A549 (cell line): ENCODE measurements at regions not wholly inside any gene's neighbourhood (a gene's known extent, or its start where the extent isn't known, plus 50 kb on each side); places are given as distances from the start of the nearest gene placed in this dataset.

Experiments used
- ATAC-seq, 2 experiments: fragments of 200-7000 bp in 1 of 2; fragments of >200 bp in 1 of 2; cut with Nextera tagmentation in 1 of 2; cut with Tn5 transposase in 1 of 2; 3 replicates each; pipeline versions ENCODE4 v1.8.0 to v1.9.1; 2018 to 2020; ENCODE audit warnings: mild to moderate bottlenecking in 1 of 2, moderate library complexity in 1 of 2
- CTCF ChIA-PET: fragments of 300-600 bp; sonication (Branson Sonifier 250); formaldehyde crosslinking; extraction: SDS; loops from one replicate; lab custom pipeline; 2021; ENCODE audit warnings: antibody characterized with exemption, inconsistent platforms; lab: Yijun Ruan, JAX
- POLR2A ChIA-PET: fragments of 350-600 bp; formaldehyde crosslinking; extraction: SDS; loops from one replicate; lab custom pipeline; 2021; ENCODE audit warnings: antibody characterized with exemption, inconsistent platforms; lab: Yijun Ruan, JAX
- DNase-seq, 2 experiments: peaks; one replicate each; pipeline versions ENCODE4 v3.0.0 to v3.0.0-alpha.2; 2011 to 2016; ENCODE audit warnings: low read depth in 1 of 2, low spot score in 1 of 2
- FAIRE-seq: peaks from 2 replicates; lab custom pipeline; 2011; peaks lifted over from hg19 to GRCh38; lab: Jason Lieb, UNC
- H3K27ac ChIP-seq, 2 experiments: fragments of >200 bp; sonication (Bioruptor Twin); formaldehyde crosslinking; 3 replicates each; pipeline ENCODE4 v1.5.1; 2016 to 2017
- H3K4me1 ChIP-seq: fragments of >200 bp; sonication (Bioruptor Twin); formaldehyde crosslinking; 3 replicates; pipeline ENCODE4 v1.6.1; 2016
- H3K4me2 ChIP-seq: fragments of >200 bp; sonication (Bioruptor Twin); formaldehyde crosslinking; 3 replicates; pipeline ENCODE4 v1.6.1; 2016
- H3K4me3 ChIP-seq: fragments of >200 bp; sonication (Bioruptor Twin); formaldehyde crosslinking; 3 replicates; pipeline ENCODE4 v1.5.1; 2016
- H3K9me3 ChIP-seq: fragments of >200 bp; sonication (Bioruptor Twin); formaldehyde crosslinking; 3 replicates; pipeline ENCODE4 v1.6.1; 2016
- CBX2 ChIP-seq: fragments of 200-600 bp; sonication (generic); IDR thresholded peaks from 2 replicates; pipeline ENCODE4 v1.6.1; 2016; ENCODE audit warnings: low read depth, mild to moderate bottlenecking, borderline replicate concordance
- CBX8 ChIP-seq: fragments of 200-600 bp; sonication (generic); IDR thresholded peaks from 2 replicates; pipeline ENCODE4 v1.6.1; 2016
- CHD2 ChIP-seq: fragments of 150-350 bp; IDR thresholded peaks from 2 replicates; pipeline ENCODE4 v1.6.1; 2014; ENCODE audit warnings: low read length; ENCODE audit not compliant: partially characterized antibody
- CHD4 ChIP-seq: fragments of 200-600 bp; sonication (generic); IDR thresholded peaks from 2 replicates; pipeline ENCODE4 v1.6.1; 2016; ENCODE audit warnings: antibody characterized with exemption, mild to moderate bottlenecking, borderline replicate concordance
- ELK1 ChIP-seq: fragments of 150-350 bp; IDR thresholded peaks from 2 replicates; pipeline ENCODE4 v1.6.1; 2014; ENCODE audit warnings: low read depth, mild to moderate bottlenecking, low read length
- EP300 ChIP-seq, 2 experiments: fragments of >200 bp; sonication (Bioruptor Twin); formaldehyde crosslinking; IDR thresholded peaks; 2 replicates in 1 of 2; 3 replicates in 1 of 2; pipeline ENCODE4 v1.6.1; 2016 to 2017
- HDAC2 ChIP-seq: fragments of 200-600 bp; sonication (generic); IDR thresholded peaks from 2 replicates; pipeline ENCODE4 v1.6.1; 2016
- HEYL ChIP-seq: fragments of 250-450 bp; sonication (Bioruptor Pico); IDR thresholded peaks from 2 replicates; pipeline ENCODE4 v1.8.0; 2021; ENCODE audit warnings: mild to moderate bottlenecking, moderate library complexity
- KDM1A ChIP-seq: fragments of 200-600 bp; sonication (generic); IDR thresholded peaks from 2 replicates; pipeline ENCODE4 v1.6.1; 2016; ENCODE audit warnings: low read depth, mild to moderate bottlenecking
- MAX ChIP-seq: IDR thresholded peaks from 2 replicates; pipeline ENCODE4 v1.6.1; 2012
- MAZ ChIP-seq: fragments of 150-350 bp; IDR thresholded peaks from 2 replicates; pipeline ENCODE4 v1.6.1; 2014; ENCODE audit warnings: antibody characterized with exemption, low read depth, low read length, borderline replicate concordance
- NPAS2 ChIP-seq: fragments of 250-450 bp; sonication (Bioruptor Pico); IDR thresholded peaks from 2 replicates; pipeline ENCODE4 v1.8.0; 2022; ENCODE audit warnings: mild to moderate bottlenecking, moderate library complexity, borderline replicate concordance
- PHF8 ChIP-seq: fragments of 200-600 bp; sonication (generic); IDR thresholded peaks from 2 replicates; pipeline ENCODE4 v1.6.1; 2016; ENCODE audit warnings: low read depth, mild to moderate bottlenecking, antibody characterized with exemption, moderate library complexity, borderline replicate concordance
- RAD21 ChIP-seq, 2 experiments: fragments of >200 bp in 1 of 2; sonication (Bioruptor Twin) in 1 of 2; formaldehyde crosslinking in 1 of 2; IDR thresholded peaks in 1 of 2; conservative IDR thresholded peaks in 1 of 2; 2 replicates in 1 of 2; 3 replicates in 1 of 2; pipeline ENCODE4 v1.6.1; 2012 to 2018; ENCODE audit warnings: inconsistent platforms in 1 of 2
- RCOR1 ChIP-seq: fragments of 150-350 bp; IDR thresholded peaks from 2 replicates; pipeline ENCODE4 v1.6.1; 2014; ENCODE audit warnings: antibody characterized with exemption, low read length, low read depth
- SMC3 ChIP-seq: fragments of >200 bp; sonication (Bioruptor Twin); formaldehyde crosslinking; IDR thresholded peaks from 3 replicates; pipeline ENCODE4 v1.6.1; 2018; ENCODE audit warnings: inconsistent platforms
- TFCP2L1 ChIP-seq: fragments of 250-450 bp; sonication (Bioruptor Pico); IDR thresholded peaks from 2 replicates; pipeline ENCODE4 v1.5.0; 2021; ENCODE audit warnings: mild to moderate bottlenecking
- TP53 ChIP-seq: fragments of 250-450 bp; sonication (Bioruptor Pico); IDR thresholded peaks from 2 replicates; pipeline ENCODE4 v1.5.0; 2021; ENCODE audit warnings: mild to moderate bottlenecking, moderate library complexity
- ZFP36 ChIP-seq: fragments of 450-650 bp; IDR thresholded peaks from 2 replicates; pipeline ENCODE4 v1.6.1; 2014; ENCODE audit warnings: borderline replicate concordance; ENCODE audit not compliant: partially characterized antibody
- WGBS: methylation state at CpG from one replicate; pipeline ENCODE4 v1.1.6; 2017; ENCODE audit errors: missing lambda C conversion rate; 5-methylcytosine and 5-hydroxymethylcytosine counted together
- TF ChIP-seq, protein P1 (sequence below): IDR thresholded peaks from 2 replicates; pipeline ENCODE4 v1.6.1; 2012

GRCh38 chr18:50508228-50508627, 51.7 kb upstream of the MAPK4 start:
- Histone ChIP-seq H3K4me3 (no peak overlapping the region), H3K4me2 (no peak overlapping the region), H3K9me3 (no peaks in the 10 kb centered on the region), H3K27ac (no peak overlapping the region), H3K4me1 (no peaks in the 10 kb centered on the region)
- TF ChIP-seq TFCP2L1 (CRISPR knock-in tag) (no peak), EP300 (IDR thresholded peaks at IDR 0.05) (no peak), HDAC2 (no peak), KDM1A (no peak), SMC3 (no peak), MAX (no peak)
- TF ChIP-seq, protein P1, sequence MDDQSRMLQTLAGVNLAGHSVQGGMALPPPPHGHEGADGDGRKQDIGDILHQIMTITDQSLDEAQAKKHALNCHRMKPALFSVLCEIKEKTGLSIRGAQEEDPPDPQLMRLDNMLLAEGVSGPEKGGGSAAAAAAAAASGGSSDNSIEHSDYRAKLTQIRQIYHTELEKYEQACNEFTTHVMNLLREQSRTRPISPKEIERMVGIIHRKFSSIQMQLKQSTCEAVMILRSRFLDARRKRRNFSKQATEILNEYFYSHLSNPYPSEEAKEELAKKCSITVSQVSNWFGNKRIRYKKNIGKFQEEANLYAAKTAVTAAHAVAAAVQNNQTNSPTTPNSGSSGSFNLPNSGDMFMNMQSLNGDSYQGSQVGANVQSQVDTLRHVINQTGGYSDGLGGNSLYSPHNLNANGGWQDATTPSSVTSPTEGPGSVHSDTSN: no peak
- POLR2A ChIA-PET: no interaction called here
- WGBS: 89% methylated on average over 1 of the region's 1 CpG
- no peak for DNase-seq
- no peak for FAIRE-seq
- CTCF ChIA-PET: interaction anchor here (0.7 to 1.6 kb wide), 2 partner anchors 85 to 277 kb away, joined by 4 read pairs; no protein-coding TSS in a partner anchor
- ATAC-seq: no peak

GRCh38 chr18:50509012-50509411, 50.9 kb upstream of the MAPK4 start:
- DNase-seq (no peak), FAIRE-seq (no peak), ATAC-seq (no peak)
- H3K27ac ChIP-seq: no peak overlapping the region
- no peak for TF ChIP-seq ELK1
- TF ChIP-seq TP53 (CRISPR knock-in tag): no peak
- TF ChIP-seq RAD21 (conservative IDR thresholded peaks at IDR 0.05 in 1 of 2, IDR thresholded peaks at IDR 0.05 in 1 of 2): no peak
- no peak for TF ChIP-seq ZFP36
- no peak for TF ChIP-seq RCOR1
- TF ChIP-seq PHF8: no peak
- no peak for TF ChIP-seq CBX2
- no peak for TF ChIP-seq CHD4
- no peak for TF ChIP-seq HEYL (CRISPR knock-in tag)
- TF ChIP-seq MAZ: no peak
- TF ChIP-seq NPAS2 (CRISPR knock-in tag): no peak
- no peak for TF ChIP-seq CBX8
- TF ChIP-seq CHD2: no peak
- H3K9me3 ChIP-seq: no peaks in the 10 kb centered on the region
- WGBS: 15% methylated on average over 4 of the region's 4 CpGs
- POLR2A ChIA-PET: no interaction called here
- H3K4me1 ChIP-seq: no peaks in the 10 kb centered on the region
- H3K4me2 ChIP-seq: no peak overlapping the region
- H3K4me3 ChIP-seq: no peak overlapping the region
- CTCF ChIA-PET: interaction anchor here (1.6 kb wide), 1 partner anchor 276 kb away, joined by 4 read pairs; no protein-coding TSS in a partner anchor
